H9 (cell line): ENCODE measurements at regions not wholly inside any gene's neighbourhood (a gene's known extent, or its start where the extent isn't known, plus 50 kb on each side); places are given as distances from the start of the nearest gene placed in this dataset.

Experiments
- DNase-seq: peaks from one replicate; pipeline ENCODE4 v3.0.0-alpha.2; 2017
- H2AFZ ChIP-seq: one replicate; pipeline ENCODE4 v1.6.1; 2013; ENCODE audit warnings: mild to moderate bottlenecking, low read length, control low read depth, moderate library complexity
- H2AK5ac ChIP-seq: 2 replicates; pipeline ENCODE4 v1.6.1; 2013; ENCODE audit warnings: low read length, control low read depth, mixed read lengths; ENCODE audit not compliant: insufficient read length
- H2BK120ac ChIP-seq: one replicate; pipeline ENCODE4 v1.6.1; 2013; ENCODE audit warnings: low read depth, mild to moderate bottlenecking, low read length, control low read depth, inconsistent platforms; ENCODE audit not compliant: poor library complexity, severe bottlenecking
- H2BK12ac ChIP-seq: 2 replicates; pipeline ENCODE4 v1.6.1; 2013; ENCODE audit warnings: low read length, control low read depth, mixed read lengths, low read depth; ENCODE audit not compliant: insufficient read length
- H2BK15ac ChIP-seq: 2 replicates; pipeline ENCODE4 v1.6.1; 2013; ENCODE audit warnings: low read depth, low read length, control low read depth
- H2BK20ac ChIP-seq: one replicate; pipeline ENCODE4 v1.6.1; 2013; ENCODE audit warnings: low read depth, mild to moderate bottlenecking, low read length, control low read depth, inconsistent platforms; ENCODE audit not compliant: poor library complexity, severe bottlenecking
- H2BK5ac ChIP-seq: 2 replicates; pipeline ENCODE4 v1.6.1; 2013; ENCODE audit warnings: low read length, control low read depth, mixed read lengths; ENCODE audit not compliant: insufficient read length
- H3K14ac ChIP-seq: 2 replicates; pipeline ENCODE4 v1.6.1; 2013; ENCODE audit warnings: low read length, control low read depth; ENCODE audit not compliant: insufficient read depth
- H3K18ac ChIP-seq: 2 replicates; pipeline ENCODE4 v1.6.1; 2013; ENCODE audit warnings: low read depth, mild to moderate bottlenecking, mixed read lengths, low read length, control low read depth; ENCODE audit not compliant: insufficient read length
- H3K23ac ChIP-seq: 2 replicates; pipeline ENCODE4 v1.6.1; 2013; ENCODE audit warnings: low read length, control low read depth, mixed read lengths, low read depth; ENCODE audit not compliant: insufficient read length
- H3K23me2 ChIP-seq: 2 replicates; pipeline ENCODE4 v1.6.1; 2013; ENCODE audit warnings: low read depth, mild to moderate bottlenecking, mixed read lengths, low read length, control low read depth; ENCODE audit not compliant: insufficient read length, poor library complexity, severe bottlenecking
- H3K27ac ChIP-seq: 2 replicates; pipeline ENCODE4 v1.5.1; 2013; ENCODE audit warnings: low read length, control low read depth, mixed read lengths, low read depth; ENCODE audit not compliant: insufficient read length
- H3K27me3 ChIP-seq: 2 replicates; pipeline ENCODE4 v1.6.1; 2013; ENCODE audit warnings: low read length, control low read depth, inconsistent platforms; ENCODE audit not compliant: insufficient read depth
- H3K4ac ChIP-seq: 2 replicates; pipeline ENCODE4 v1.6.1; 2013; ENCODE audit warnings: low read depth, mild to moderate bottlenecking, control low read depth, inconsistent platforms, low read length, moderate library complexity
- H3K4me1 ChIP-seq: 2 replicates; pipeline ENCODE4 v1.6.1; 2013; ENCODE audit warnings: low read length, control low read depth, inconsistent platforms; ENCODE audit not compliant: insufficient read depth
- H3K4me2 ChIP-seq: 2 replicates; pipeline ENCODE4 v1.6.1; 2013; ENCODE audit warnings: low read length, control low read depth, mixed read lengths; ENCODE audit not compliant: insufficient read length, insufficient read depth
- H3K56ac ChIP-seq: 2 replicates; pipeline ENCODE4 v1.6.1; 2013; ENCODE audit warnings: low read depth, mild to moderate bottlenecking, mixed read lengths, low read length, control low read depth; ENCODE audit not compliant: insufficient read length
- H3K79me1 ChIP-seq: 2 replicates; pipeline ENCODE4 v1.6.1; 2013; ENCODE audit warnings: low read depth, mild to moderate bottlenecking, moderate library complexity, low read length, control low read depth, inconsistent platforms; ENCODE audit not compliant: insufficient read depth, poor library complexity, severe bottlenecking
- H3K79me2 ChIP-seq: 2 replicates; pipeline ENCODE4 v1.6.1; 2013; ENCODE audit warnings: low read length, control low read depth, inconsistent platforms; ENCODE audit not compliant: insufficient read depth
- H3K9ac ChIP-seq: 2 replicates; pipeline ENCODE4 v1.6.1; 2013; ENCODE audit warnings: low read length, control low read depth, mixed read lengths; ENCODE audit not compliant: insufficient read length; ENCODE audit errors: extremely low read depth
- H3K9me3 ChIP-seq: one replicate; pipeline ENCODE4 v1.6.1; 2013; ENCODE audit warnings: low read depth, low read length, inconsistent platforms; ENCODE audit not compliant: control insufficient read depth
- H3T11ph ChIP-seq: one replicate; pipeline ENCODE4 v1.6.1; 2013; ENCODE audit warnings: mild to moderate bottlenecking, low read length, control low read depth, inconsistent platforms
- H4K20me1 ChIP-seq: one replicate; pipeline ENCODE4 v1.6.1; 2013; ENCODE audit not compliant: control insufficient read depth, insufficient read length, insufficient read depth
- H4K5ac ChIP-seq: 2 replicates; pipeline ENCODE4 v1.6.1; 2013; ENCODE audit warnings: low read depth, mild to moderate bottlenecking, mixed read lengths, low read length, control low read depth; ENCODE audit not compliant: insufficient read length
- H4K8ac ChIP-seq: replicated peaks from 2 replicates; pipeline ENCODE4 v1.6.1; 2013; ENCODE audit warnings: low read length, control low read depth, mixed read lengths, low read depth; ENCODE audit not compliant: insufficient read length
- H4K91ac ChIP-seq: 2 replicates; pipeline ENCODE4 v1.6.1; 2013; ENCODE audit warnings: low read depth, mild to moderate bottlenecking, moderate library complexity, mixed read lengths, low read length, control low read depth; ENCODE audit not compliant: insufficient read length
- H3K27ac Mint-ChIP-seq, 3 experiments: 2 replicates in 2 of 3; 3 replicates in 1 of 3; pipeline ENCODE4 v1.8.0; 2020 to 2021; ENCODE audit warnings: mixed read lengths in 3 of 3, mild to moderate bottlenecking in 1 of 3, moderate library complexity in 1 of 3
- H3K27me3 Mint-ChIP-seq: 2 replicates; pipeline ENCODE4 v1.8.0; 2021; ENCODE audit warnings: low read depth, mild to moderate bottlenecking, moderate library complexity, mixed read lengths
- H3K36me3 Mint-ChIP-seq, 3 experiments: 2 replicates in 2 of 3; 3 replicates in 1 of 3; pipeline ENCODE4 v1.8.0; 2020 to 2021; ENCODE audit warnings: low read depth in 3 of 3, mixed read lengths in 3 of 3; ENCODE audit not compliant: insufficient read depth in 1 of 3
- H3K4me1 Mint-ChIP-seq, 2 experiments: 2 replicates each; pipeline ENCODE4 v1.8.0; 2020; ENCODE audit warnings: mixed read lengths in 2 of 2
- H3K4me3 Mint-ChIP-seq, 2 experiments: 2 replicates in 1 of 2; 3 replicates in 1 of 2; pipeline ENCODE4 v1.8.0; 2020 to 2021; ENCODE audit warnings: mild to moderate bottlenecking in 2 of 2, mixed read lengths in 2 of 2, moderate library complexity in 1 of 2
- H3K9me3 Mint-ChIP-seq, 2 experiments: 2 replicates in 1 of 2; 3 replicates in 1 of 2; pipeline ENCODE4 v1.8.0; 2020; ENCODE audit warnings: mild to moderate bottlenecking in 2 of 2, mixed read lengths in 2 of 2, moderate library complexity in 1 of 2
- CTCF ChIP-seq: fragments of 200-600 bp; sonication (generic); conservative IDR thresholded peaks from 3 replicates; pipeline ENCODE4 v1.8.0; 2021; ENCODE audit warnings: antibody characterized with exemption, mild to moderate bottlenecking
- WGBS: extraction: QIAGEN DNeasy Blood & Tissue Kit; methylation state at CpG from one replicate; pipeline ENCODE4 v1.1.7; 2013; ENCODE audit warnings: missing lambda C conversion rate, low lambda C conversion rate, mixed read lengths; ENCODE audit not compliant: insufficient read length; ENCODE audit errors: extremely low coverage; 5-methylcytosine and 5-hydroxymethylcytosine counted together

- Mint-ChIP-seq H3K4me3 (no peak overlapping the region), H3K36me3 (peaks cover 0 to 5% (median 0%) of the 10 kb centered on the region in 3 experiments; a peak in 3 of 7 replicates)
Observed at GRCh38 chr2:53561155-53561554, 206.4 kb upstream of the CHAC2 start.

More at GRCh38 chr2:53561155-53561554, 206.4 kb upstream of the CHAC2 start:
- Histone ChIP-seq H4K20me1 (no peaks in the 10 kb centered on the region), H3K56ac (no peak overlapping the region), H4K5ac (no peak overlapping the region), H2AFZ (no peak overlapping the region), H3T11ph (no peak overlapping the region), H3K27ac (no peak overlapping the region), H3K9me3 (no peaks in the 10 kb centered on the region), H3K79me2 (no peaks in the 10 kb centered on the region), H3K18ac (no peak overlapping the region), H3K27me3 (no peaks in the 10 kb centered on the region), H2BK120ac (no peak overlapping the region), H3K4me2 (no peak overlapping the region), H3K23me2 (no peaks in the 10 kb centered on the region), H3K79me1 (no peaks in the 10 kb centered on the region), H2BK5ac (no peak overlapping the region), H3K9ac (no peak overlapping the region), H4K8ac (no peak overlapping the region), H2BK12ac (no peak overlapping the region), H3K4me1 (no peaks in the 10 kb centered on the region), H2BK20ac (no peak overlapping the region), H4K91ac (no peak overlapping the region), H3K23ac (no peak overlapping the region), H2AK5ac (no peak overlapping the region), H2BK15ac (no peak overlapping the region), H3K4ac (no peak overlapping the region), H3K14ac (no peak overlapping the region)
- no peak overlapping the region for H3K27ac Mint-ChIP-seq
- H3K9me3 Mint-ChIP-seq, result peaks cover 5 to 7% of the 10 kb centered on the region in 2 experiments; a peak in 4 of 5 replicates
- TF ChIP-seq CTCF, result no peak
- H3K27me3 Mint-ChIP-seq, result no peaks in the 10 kb centered on the region
- no peak for DNase-seq
- WGBS, result no CpG with 5 or more reads among the region's 4 CpGs
- H3K4me1 Mint-ChIP-seq, result no peaks in the 10 kb centered on the region
